Natural killer cell treated with Interleukin-12 subunit alpha and Interleukin-12 subunit beta and Interleukin-15 and Interleukin-18, amount 100 ng/mL, for 72 hours (primary cell): ENCODE measurements at regions not wholly inside any gene's neighbourhood (a gene's known extent, or its start where the extent isn't known, plus 50 kb on each side); places are given as distances from the start of the nearest gene placed in this dataset.

ENCODE experiments used
- ATAC-seq, 2 donors: fragments of 150-1000 bp; cut with Tn5 transposase in 1 of 2; sonication (Bioruptor Pico), chemical (Tn5 transposase) in 1 of 2; 2 replicates each; pipeline ENCODE4 v1.10.0; 2021
- DNase-seq: peaks from one replicate; pipeline ENCODE4 v3.0.0; 2022; ENCODE audit warnings: low spot score
- H3K27ac Mint-ChIP-seq, 2 donors: 1 replicate in 1 of 2; 2 replicates in 1 of 2; pipeline ENCODE4 v1.8.0; 2022; ENCODE audit warnings: mixed read lengths in 2 of 2, mild to moderate bottlenecking in 1 of 2, moderate library complexity in 1 of 2
- H3K27me3 Mint-ChIP-seq, 2 donors: 1 replicate in 1 of 2; 2 replicates in 1 of 2; pipeline ENCODE4 v1.8.0; 2022; ENCODE audit warnings: mixed read lengths in 2 of 2
- H3K36me3 Mint-ChIP-seq: one replicate; pipeline ENCODE4 v1.8.0; 2022; ENCODE audit warnings: mixed read lengths
- H3K4me1 Mint-ChIP-seq, 2 donors: 1 replicate in 1 of 2; 2 replicates in 1 of 2; pipeline ENCODE4 v1.8.0; 2022; ENCODE audit warnings: low read depth in 2 of 2, mixed read lengths in 2 of 2, mild to moderate bottlenecking in 1 of 2
- H3K4me3 Mint-ChIP-seq: one replicate; pipeline ENCODE4 v1.8.0; 2022; ENCODE audit warnings: mixed read lengths
- H3K9me3 Mint-ChIP-seq: 2 replicates; pipeline ENCODE4 v1.8.0; 2022; ENCODE audit warnings: mixed read lengths

- no peaks in the 10 kb centered on the region for H3K36me3 Mint-ChIP-seq
- H3K27me3 Mint-ChIP-seq: no peaks in the 10 kb centered on the region
- H3K4me1 Mint-ChIP-seq: no peaks in the 10 kb centered on the region
- DNase-seq (no peak), ATAC-seq (no peak)
- no peak overlapping the region for H3K4me3 Mint-ChIP-seq
- peaks cover 6% of the 10 kb centered on the region for H3K9me3 Mint-ChIP-seq
- no peak overlapping the region for H3K27ac Mint-ChIP-seq
These were observed 468.6 kb upstream of the ARRDC3 start for GRCh38 chr5:91851670-91852069.

GRCh38 chr5:91850031-91850430 is 466.9 kb upstream of the ARRDC3 start:
- Mint-ChIP-seq H3K4me3 (no peak overlapping the region), H3K27me3 (no peaks in the 10 kb centered on the region), H3K36me3 (no peaks in the 10 kb centered on the region), H3K27ac (no peak overlapping the region), H3K4me1 (no peaks in the 10 kb centered on the region), H3K9me3 (peaks cover 6% of the 10 kb centered on the region)
- DNase-seq (no peak), ATAC-seq (no peak)

GRCh38 chr5:91849069-91849468 is 466.0 kb upstream of the ARRDC3 start:
- DNase-seq (no peak), ATAC-seq (no peak)
- Mint-ChIP-seq H3K9me3 (peaks cover 6% of the 10 kb centered on the region), H3K27ac (no peak overlapping the region), H3K36me3 (no peaks in the 10 kb centered on the region), H3K27me3 (no peaks in the 10 kb centered on the region), H3K4me1 (no peaks in the 10 kb centered on the region), H3K4me3 (no peak overlapping the region)

- Mint-ChIP-seq H3K27me3 (no peaks in the 10 kb centered on the region), H3K27ac (no peak overlapping the region), H3K4me3 (no peak overlapping the region), H3K36me3 (no peaks in the 10 kb centered on the region), H3K9me3 (peaks cover 6% of the 10 kb centered on the region), H3K4me1 (no peaks in the 10 kb centered on the region)
- ATAC-seq: no peak
- DNase-seq: no peak
These were observed 465.3 kb upstream of the ARRDC3 start for GRCh38 chr5:91848453-91848852.

- no peaks in the 10 kb centered on the region for H3K4me1 Mint-ChIP-seq
- no peaks in the 10 kb centered on the region for H3K36me3 Mint-ChIP-seq
- no peak overlapping the region for H3K4me3 Mint-ChIP-seq
- no peak overlapping the region for H3K27ac Mint-ChIP-seq
- H3K27me3 Mint-ChIP-seq: no peaks in the 10 kb centered on the region
- H3K9me3 Mint-ChIP-seq: no peaks in the 10 kb centered on the region
- no peak for DNase-seq
- ATAC-seq: no peak
These were observed 458.3 kb upstream of the ARRDC3 start for GRCh38 chr5:91841423-91841822.

- no peak for DNase-seq
- no peaks in the 10 kb centered on the region for H3K9me3 Mint-ChIP-seq
- no peaks in the 10 kb centered on the region for H3K4me1 Mint-ChIP-seq
- H3K27ac Mint-ChIP-seq: no peak overlapping the region
- no peak overlapping the region for H3K4me3 Mint-ChIP-seq
- H3K36me3 Mint-ChIP-seq: no peaks in the 10 kb centered on the region
- ATAC-seq: no peak
- no peaks in the 10 kb centered on the region for H3K27me3 Mint-ChIP-seq
These were observed 457.3 kb upstream of the ARRDC3 start for GRCh38 chr5:91840412-91840811.

- DNase-seq (no peak), ATAC-seq (no peak)
- H3K27me3 Mint-ChIP-seq: no peaks in the 10 kb centered on the region
- H3K27ac Mint-ChIP-seq: no peak overlapping the region
- H3K36me3 Mint-ChIP-seq: no peaks in the 10 kb centered on the region
- no peak overlapping the region for H3K4me3 Mint-ChIP-seq
- H3K9me3 Mint-ChIP-seq: no peaks in the 10 kb centered on the region
- no peaks in the 10 kb centered on the region for H3K4me1 Mint-ChIP-seq
These were observed 456.6 kb upstream of the ARRDC3 start for GRCh38 chr5:91839721-91840120.

- no peaks in the 10 kb centered on the region for H3K9me3 Mint-ChIP-seq
- ATAC-seq (no peak), DNase-seq (no peak)
- no peak overlapping the region for H3K4me3 Mint-ChIP-seq
- no peaks in the 10 kb centered on the region for H3K4me1 Mint-ChIP-seq
- no peaks in the 10 kb centered on the region for H3K27me3 Mint-ChIP-seq
- H3K27ac Mint-ChIP-seq: no peak overlapping the region
- H3K36me3 Mint-ChIP-seq: no peaks in the 10 kb centered on the region
These were observed 456.1 kb upstream of the ARRDC3 start for GRCh38 chr5:91839233-91839632.

- Mint-ChIP-seq H3K36me3 (no peaks in the 10 kb centered on the region), H3K27me3 (no peaks in the 10 kb centered on the region), H3K4me3 (no peak overlapping the region), H3K9me3 (peaks cover 6% of the 10 kb centered on the region), H3K27ac (no peak overlapping the region), H3K4me1 (no peaks in the 10 kb centered on the region)
- DNase-seq: no peak
- ATAC-seq: no peak
These were observed 447.3 kb upstream of the ARRDC3 start for GRCh38 chr5:91830361-91830953.

GRCh38 chr5:91825618-91826017 is 442.5 kb upstream of the ARRDC3 start:
- no peaks in the 10 kb centered on the region for H3K27me3 Mint-ChIP-seq
- ATAC-seq: no peak
- no peak overlapping the region for H3K4me3 Mint-ChIP-seq
- no peak overlapping the region for H3K27ac Mint-ChIP-seq
- H3K36me3 Mint-ChIP-seq: no peaks in the 10 kb centered on the region
- H3K4me1 Mint-ChIP-seq: no peaks in the 10 kb centered on the region
- no peak for DNase-seq
- peaks cover 3% of the 10 kb centered on the region for H3K9me3 Mint-ChIP-seq

GRCh38 chr5:91824406-91824805 is 441.3 kb upstream of the ARRDC3 start:
- Mint-ChIP-seq H3K36me3 (no peaks in the 10 kb centered on the region), H3K4me1 (no peaks in the 10 kb centered on the region), H3K27ac (no peak overlapping the region), H3K9me3 (peaks cover 7% of the 10 kb centered on the region), H3K27me3 (no peaks in the 10 kb centered on the region), H3K4me3 (no peak overlapping the region)
- DNase-seq (no peak), ATAC-seq (no peak)

GRCh38 chr5:91820874-91821273 is 437.8 kb upstream of the ARRDC3 start:
- H3K36me3 Mint-ChIP-seq: no peaks in the 10 kb centered on the region
- no peaks in the 10 kb centered on the region for H3K4me1 Mint-ChIP-seq
- ATAC-seq (no peak), DNase-seq (no peak)
- no peak overlapping the region for H3K4me3 Mint-ChIP-seq
- peaks cover 3% of the 10 kb centered on the region for H3K9me3 Mint-ChIP-seq
- H3K27me3 Mint-ChIP-seq: no peaks in the 10 kb centered on the region
- H3K27ac Mint-ChIP-seq: no peak overlapping the region

- Mint-ChIP-seq H3K9me3 (peaks cover 3% of the 10 kb centered on the region), H3K4me1 (no peaks in the 10 kb centered on the region), H3K36me3 (no peaks in the 10 kb centered on the region), H3K27ac (no peak overlapping the region), H3K4me3 (no peak overlapping the region), H3K27me3 (no peaks in the 10 kb centered on the region)
- DNase-seq: no peak
- no peak for ATAC-seq
These were observed 433.6 kb upstream of the ARRDC3 start for GRCh38 chr5:91816681-91817080.

- peaks cover 12% of the 10 kb centered on the region for H3K9me3 Mint-ChIP-seq
- H3K36me3 Mint-ChIP-seq: peaks cover 5% of the 10 kb centered on the region
- ATAC-seq (no peak), DNase-seq (no peak)
- no peaks in the 10 kb centered on the region for H3K4me1 Mint-ChIP-seq
- H3K27me3 Mint-ChIP-seq: no peaks in the 10 kb centered on the region
- H3K4me3 Mint-ChIP-seq: no peak overlapping the region
- no peak overlapping the region for H3K27ac Mint-ChIP-seq
These were observed 414.5 kb upstream of the ARRDC3 start for GRCh38 chr5:91797576-91797975.

GRCh38 chr5:91794856-91795548 is 411.9 kb upstream of the ARRDC3 start:
- DNase-seq (no peak), ATAC-seq (no peak)
- H3K9me3 Mint-ChIP-seq: peaks cover 7% of the 10 kb centered on the region
- no peaks in the 10 kb centered on the region for H3K36me3 Mint-ChIP-seq
- no peak overlapping the region for H3K27ac Mint-ChIP-seq
- no peak overlapping the region for H3K4me3 Mint-ChIP-seq
- H3K4me1 Mint-ChIP-seq: no peaks in the 10 kb centered on the region
- H3K27me3 Mint-ChIP-seq: no peaks in the 10 kb centered on the region
